ENCODE measurements at regions not wholly inside any gene's neighbourhood (a gene's known extent, or its start where the extent isn't known, plus 50 kb on each side); places are given as distances from the start of the nearest gene placed in this dataset.

GRCh38 chr12:58117201-58117600 is 175.8 kb downstream of the ATP23 start:
- TF ChIP-seq CTCF (IDR thresholded peaks at IDR 0.05): no peak

- TF ChIP-seq CTCF (IDR thresholded peaks at IDR 0.05): no peak
Measured at GRCh38 chr12:58117667-58118066, 176.3 kb downstream of the ATP23 start.

- TF ChIP-seq CTCF (IDR thresholded peaks at IDR 0.05): no peak
Measured at GRCh38 chr12:58131986-58132755, 190.8 kb downstream of the ATP23 start.

- no peak for TF ChIP-seq CTCF (IDR thresholded peaks at IDR 0.05)
Measured at GRCh38 chr12:58138424-58138823, 197.1 kb downstream of the ATP23 start.

GRCh38 chr12:58139894-58140293 is 198.5 kb downstream of the ATP23 start:
- no peak for TF ChIP-seq CTCF (IDR thresholded peaks at IDR 0.05)

- TF ChIP-seq CTCF (IDR thresholded peaks at IDR 0.05): no peak
Measured at GRCh38 chr12:58140395-58140794, 199.0 kb downstream of the ATP23 start.

GRCh38 chr12:58142991-58143390 is 201.6 kb downstream of the ATP23 start:
- no peak for TF ChIP-seq CTCF (IDR thresholded peaks at IDR 0.05)

All from LNCAP (cell line).